ENCODE measurements at regions not wholly inside any gene's neighbourhood (a gene's known extent, or its start where the extent isn't known, plus 50 kb on each side); places are given as distances from the start of the nearest gene placed in this dataset.

DNA sequence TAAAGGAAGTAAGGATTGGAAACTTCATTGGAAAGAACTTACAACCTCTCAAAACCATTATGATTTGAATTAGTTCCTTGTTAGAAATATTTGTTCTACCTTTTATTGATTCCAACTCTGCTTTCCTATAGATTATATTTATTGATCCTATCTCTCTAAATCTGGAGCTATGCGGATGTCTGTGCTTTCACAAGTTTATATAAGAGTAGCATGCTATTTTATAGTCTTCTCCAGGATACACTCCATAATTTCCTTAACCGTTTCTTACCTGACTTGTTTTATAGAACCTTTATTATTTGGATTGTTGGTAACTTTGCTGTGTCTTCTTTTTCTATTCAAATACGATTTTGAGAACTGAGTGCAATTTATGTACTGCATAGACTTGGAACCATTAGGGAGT is 668.1 kb downstream of the RAPGEF2 start:
- H3K36me3 ChIP-seq (replicated peaks in 1 of 2; ENCODE audit: control insufficient read depth in 1 of 2, insufficient read depth in 2 of 2, low read length in 2 of 2), result no peaks in the 10 kb centered on the region
- WGBS (ENCODE audit: low lambda C conversion rate), result 2% methylated on average over 3 of the region's 3 CpGs
- DNase-seq (ENCODE audit: low spot score) (no peak), FAIRE-seq (no peak), ATAC-seq (no peak)
- ChIA-PET CTCF (ENCODE audit: low intra/inter-chr PET ratio, low total read pairs) (no interaction called here), POLR2A (no interaction called here)
- H3K4me3 ChIP-seq (replicated peaks in 1 of 3; ENCODE audit: insufficient read depth in 1 of 3, low read depth in 2 of 3, low read length in 3 of 3), result no peak overlapping the region
- no peaks in the 10 kb centered on the region for H3K79me2 ChIP-seq (ENCODE audit: insufficient read depth, low read length)
- intact Hi-C loops (cut with micrococcal nuclease; ENCODE audit: unreplicated experiment) (no loop called here), in situ Hi-C loops (cut with HindIII; ENCODE audit: extremely low pct_ligation_motif_present, low pct_unique_long_range_greater_than_20kb) (no loop called here)
- no peak overlapping the region for H3K9ac ChIP-seq (ENCODE audit: insufficient read depth, low read depth, low read length)
- H3K27ac ChIP-seq (ENCODE audit: extremely low read length, insufficient read depth, low read length), result no peak overlapping the region
- no peak overlapping the region for H2AFZ ChIP-seq (ENCODE audit: low read length)
- H4K20me1 ChIP-seq (ENCODE audit: insufficient read depth, low read length), result no peaks in the 10 kb centered on the region
- TF ChIP-seq SRSF9 (IDR thresholded peaks at IDR 0.05; ENCODE audit: borderline replicate concordance, insufficient read depth, low read depth, low read length, poor library complexity, severe bottlenecking) (no peak), MATR3 (CRISPR knock-in tag; IDR thresholded peaks at IDR 0.05) (no peak), HNRNPK (IDR thresholded peaks at IDR 0.05; ENCODE audit: low read depth, low read length, poor library complexity, severe bottlenecking) (no peak), PHF20 (CRISPR knock-in tag; IDR thresholded peaks at IDR 0.05) (no peak), SALL1 (CRISPR knock-in tag; IDR thresholded peaks at IDR 0.05) (no peak), BRCA1 (CRISPR knock-in tag; IDR thresholded peaks at IDR 0.05) (no peak), ZNF543 (CRISPR knock-in tag; IDR thresholded peaks at IDR 0.05) (no peak), ZNF674 (CRISPR knock-in tag; IDR thresholded peaks at IDR 0.05; ENCODE audit: low read depth) (no peak), ADNP (CRISPR knock-in tag; IDR thresholded peaks at IDR 0.05) (no peak), TEAD2 (CRISPR knock-in tag; IDR thresholded peaks at IDR 0.05) (no peak), ZNF549 (CRISPR knock-in tag; IDR thresholded peaks at IDR 0.05) (no peak), ERF (CRISPR knock-in tag; IDR thresholded peaks at IDR 0.05) (no peak), SP140L (CRISPR knock-in tag; IDR thresholded peaks at IDR 0.05; ENCODE audit: borderline replicate concordance) (no peak), ZNF446 (CRISPR knock-in tag; IDR thresholded peaks at IDR 0.05) (no peak), HNF4A (CRISPR knock-in tag; IDR thresholded peaks at IDR 0.05) (no peak), ARNT2 (CRISPR knock-in tag; IDR thresholded peaks at IDR 0.05; ENCODE audit: low read depth) (no peak), GFI1 (CRISPR knock-in tag; IDR thresholded peaks at IDR 0.05; ENCODE audit: borderline replicate concordance) (no peak), RBM39 (IDR thresholded peaks at IDR 0.05; ENCODE audit: low read depth, low read length, poor library complexity, severe bottlenecking) (no peak)
- TF ChIP-seq, protein P1, sequence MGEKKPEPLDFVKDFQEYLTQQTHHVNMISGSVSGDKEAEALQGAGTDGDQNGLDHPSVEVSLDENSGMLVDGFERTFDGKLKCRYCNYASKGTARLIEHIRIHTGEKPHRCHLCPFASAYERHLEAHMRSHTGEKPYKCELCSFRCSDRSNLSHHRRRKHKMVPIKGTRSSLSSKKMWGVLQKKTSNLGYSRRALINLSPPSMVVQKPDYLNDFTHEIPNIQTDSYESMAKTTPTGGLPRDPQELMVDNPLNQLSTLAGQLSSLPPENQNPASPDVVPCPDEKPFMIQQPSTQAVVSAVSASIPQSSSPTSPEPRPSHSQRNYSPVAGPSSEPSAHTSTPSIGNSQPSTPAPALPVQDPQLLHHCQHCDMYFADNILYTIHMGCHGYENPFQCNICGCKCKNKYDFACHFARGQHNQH (CRISPR knock-in tag; IDR thresholded peaks at IDR 0.05), result no peak
- TF ChIP-seq, protein P2, sequence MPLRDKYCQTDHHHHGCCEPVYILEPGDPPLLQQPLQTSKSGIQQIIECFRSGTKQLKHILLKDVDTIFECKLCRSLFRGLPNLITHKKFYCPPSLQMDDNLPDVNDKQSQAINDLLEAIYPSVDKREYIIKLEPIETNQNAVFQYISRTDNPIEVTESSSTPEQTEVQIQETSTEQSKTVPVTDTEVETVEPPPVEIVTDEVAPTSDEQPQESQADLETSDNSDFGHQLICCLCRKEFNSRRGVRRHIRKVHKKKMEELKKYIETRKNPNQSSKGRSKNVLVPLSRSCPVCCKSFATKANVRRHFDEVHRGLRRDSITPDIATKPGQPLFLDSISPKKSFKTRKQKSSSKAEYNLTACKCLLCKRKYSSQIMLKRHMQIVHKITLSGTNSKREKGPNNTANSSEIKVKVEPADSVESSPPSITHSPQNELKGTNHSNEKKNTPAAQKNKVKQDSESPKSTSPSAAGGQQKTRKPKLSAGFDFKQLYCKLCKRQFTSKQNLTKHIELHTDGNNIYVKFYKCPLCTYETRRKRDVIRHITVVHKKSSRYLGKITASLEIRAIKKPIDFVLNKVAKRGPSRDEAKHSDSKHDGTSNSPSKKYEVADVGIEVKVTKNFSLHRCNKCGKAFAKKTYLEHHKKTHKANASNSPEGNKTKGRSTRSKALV (CRISPR knock-in tag; IDR thresholded peaks at IDR 0.05), result no peak
- no peaks in the 10 kb centered on the region for H3K9me3 ChIP-seq (ENCODE audit: low read length)
- H3K4me1 ChIP-seq (ENCODE audit: insufficient read depth, low read length), result no peaks in the 10 kb centered on the region
- BruUV-seq (replicated peaks), result no TSS peak
- no peak overlapping the region for H3K4me2 ChIP-seq (ENCODE audit: low read depth, low read length)
- no peaks in the 10 kb centered on the region; a peak in 1 of 5 replicates for H3K27me3 ChIP-seq (ENCODE audit: control insufficient read depth in 1 of 2, insufficient read depth in 2 of 2, low read length in 2 of 2)
